ENCODE measurements at regions not wholly inside any gene's neighbourhood (a gene's known extent, or its start where the extent isn't known, plus 50 kb on each side); places are given as distances from the start of the nearest gene placed in this dataset.
"Not testable (repeated sequence)": the region's sequence is repeated elsewhere in the genome, so short reads cannot be mapped to it uniquely, and the experiment has no call there.

GRCh38 chr4:177802661-177803060 is 360.4 kb upstream of the AGA start:
- Histone ChIP-seq H3K27ac (no peak overlapping the region), H3K4me3 (no peak overlapping the region), H3K9me3 (no peaks in the 10 kb centered on the region), H3K36me3 (no peaks in the 10 kb centered on the region), H3K4me1 (no peaks in the 10 kb centered on the region), H3K27me3 (no peaks in the 10 kb centered on the region)
- no peak for DNase-seq
- no peak for TF ChIP-seq CTCF (IDR thresholded peaks at IDR 0.05)
- intact Hi-C loops (cut with DNase I): no loop called here
- ATAC-seq: no peak

DNA sequence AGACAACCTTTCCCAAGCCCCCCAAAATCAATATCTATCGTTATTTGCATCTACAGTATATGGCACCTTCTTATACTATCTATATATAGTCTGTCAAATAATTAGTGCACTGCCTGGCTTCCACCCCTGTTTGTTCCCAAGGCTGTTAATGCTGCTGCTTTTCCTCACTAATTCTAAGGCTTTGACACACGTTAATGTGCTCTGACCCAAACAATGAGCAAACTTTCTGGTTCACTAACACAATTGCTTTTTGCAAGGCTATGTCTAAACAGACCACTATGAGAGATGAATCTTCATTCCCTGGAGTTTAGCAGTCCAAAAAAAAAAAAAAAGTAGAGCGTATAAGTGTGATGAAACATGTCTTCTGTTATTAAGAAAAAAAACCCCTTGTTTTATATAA is 360.9 kb upstream of the AGA start:
- Histone ChIP-seq H3K36me3 (no peaks in the 10 kb centered on the region), H3K27ac (no peak overlapping the region), H3K27me3 (no peaks in the 10 kb centered on the region), H3K4me1 (no peaks in the 10 kb centered on the region), H3K4me3 (no peak overlapping the region), H3K9me3 (no peaks in the 10 kb centered on the region)
- TF ChIP-seq CTCF (IDR thresholded peaks at IDR 0.05): no peak
- DNase-seq (no peak), ATAC-seq (no peak)
- intact Hi-C loops (cut with DNase I): no loop called here

GRCh38 chr4:177809791-177810190 is 367.6 kb upstream of the AGA start:
- ATAC-seq: no peak
- intact Hi-C loops (cut with DNase I): no loop called here
- H3K36me3 ChIP-seq: no peaks in the 10 kb centered on the region
- no peaks in the 10 kb centered on the region for H3K27me3 ChIP-seq
- H3K27ac ChIP-seq: no peak overlapping the region
- no peak overlapping the region for H3K4me3 ChIP-seq
- no peaks in the 10 kb centered on the region for H3K9me3 ChIP-seq
- DNase-seq: no peak
- H3K4me1 ChIP-seq: no peaks in the 10 kb centered on the region
- no peak for TF ChIP-seq CTCF (IDR thresholded peaks at IDR 0.05)

DNA sequence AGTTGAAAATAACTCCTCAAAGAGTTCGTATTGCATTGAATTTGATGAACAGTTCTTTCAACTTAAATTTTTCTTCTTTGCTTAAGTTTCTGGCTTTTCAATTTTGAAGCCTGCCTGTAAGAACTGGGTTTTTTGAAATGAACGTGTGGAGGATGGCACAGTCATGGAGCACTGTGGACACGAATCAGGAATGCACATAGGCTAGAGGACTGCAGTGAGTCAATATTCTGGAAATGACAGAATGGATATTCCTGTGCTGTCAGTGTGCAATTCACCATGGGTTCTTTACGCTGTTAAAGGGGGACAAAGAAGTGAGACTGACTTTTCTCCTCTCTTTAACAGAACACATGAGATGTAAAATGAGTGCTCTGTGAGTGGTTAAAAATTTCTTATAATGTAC is 368.0 kb upstream of the AGA start:
- Histone ChIP-seq H3K4me3 (no peak overlapping the region), H3K27ac (no peak overlapping the region), H3K4me1 (no peaks in the 10 kb centered on the region), H3K36me3 (no peaks in the 10 kb centered on the region), H3K27me3 (no peaks in the 10 kb centered on the region), H3K9me3 (no peaks in the 10 kb centered on the region)
- ATAC-seq (no peak), DNase-seq (no peak)
- TF ChIP-seq CTCF (IDR thresholded peaks at IDR 0.05): no peak
- intact Hi-C loops (cut with DNase I): no loop called here

DNA sequence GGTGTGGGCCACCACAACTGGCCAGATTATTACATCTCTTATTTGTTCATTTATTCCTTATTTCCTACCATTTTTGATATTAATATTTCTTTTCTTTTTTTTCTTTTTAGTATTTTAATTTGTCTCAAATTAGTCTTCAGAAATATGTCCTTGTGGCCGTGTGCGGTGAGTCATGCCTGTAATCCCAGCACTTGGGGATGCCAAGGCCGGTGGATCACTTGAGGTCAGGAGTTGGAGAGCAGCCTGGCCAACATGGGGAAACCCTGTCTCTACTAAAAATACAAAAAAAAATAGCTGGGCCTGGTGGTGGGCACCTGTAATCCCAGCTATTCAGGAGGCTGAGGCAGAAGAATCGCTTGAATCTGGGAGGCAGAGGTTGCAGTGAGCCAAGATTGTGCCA is 376.2 kb upstream of the AGA start:
- H3K36me3 ChIP-seq; H3K27ac ChIP-seq; H3K4me3 ChIP-seq; H3K27me3 ChIP-seq; H3K4me1 ChIP-seq; ATAC-seq; DNase-seq; intact Hi-C loops (cut with DNase I); H3K9me3 ChIP-seq: not testable (repeated sequence)

- Histone ChIP-seq H3K36me3 (no peaks in the 10 kb centered on the region), H3K27me3 (no peaks in the 10 kb centered on the region), H3K27ac (no peak overlapping the region), H3K4me1 (no peaks in the 10 kb centered on the region), H3K9me3 (peaks cover 0 to 10% of the 10 kb centered on the region in 2 donors), H3K4me3 (no peak overlapping the region)
- no peak for ATAC-seq
- intact Hi-C loops (cut with DNase I): no loop called here
- DNase-seq: no peak
- no peak for TF ChIP-seq CTCF (IDR thresholded peaks at IDR 0.05)
Measured at GRCh38 chr4:177826973-177827372, 384.7 kb upstream of the AGA start.
